GM18907 (cell line): ENCODE measurements at regions not wholly inside any gene's neighbourhood (a gene's known extent, or its start where the extent isn't known, plus 50 kb on each side); places are given as distances from the start of the nearest gene placed in this dataset.
"Not testable (repeated sequence)": the region's sequence is repeated elsewhere in the genome, so short reads cannot be mapped to it uniquely, and the experiment has no call there.

ENCODE experiments used
- ATAC-seq: cut with Tn5 transposase; IDR thresholded peaks from one replicate; pipeline ENCODE4 v1.9.1; 2021; ENCODE audit warnings: mild to moderate bottlenecking, moderate library complexity; ENCODE audit not compliant: unreplicated experiment

- ATAC-seq, result no peak
These were observed 74.7 kb downstream of the LPAR4 start for GRCh38 chrX:78822157-78822690.

- peak; percentile 56 for ATAC-seq
These were observed 84.0 kb downstream of the LPAR4 start for GRCh38 chrX:78831523-78831922.

- ATAC-seq, result peak; percentile 88
These were observed 91.2 kb downstream of the LPAR4 start for GRCh38 chrX:78838709-78839108.

- ATAC-seq, result no peak
These were observed 92.2 kb downstream of the LPAR4 start for GRCh38 chrX:78839711-78840110.

- ATAC-seq, result not testable (repeated sequence)
These were observed 96.7 kb downstream of the LPAR4 start for GRCh38 chrX:78844218-78844617.

GRCh38 chrX:78881248-78881647 is 63.9 kb upstream of the P2RY10 start:
- ATAC-seq, result not testable (repeated sequence)

- ATAC-seq, result peak; percentile 65
These were observed 58.6 kb upstream of the P2RY10 start for GRCh38 chrX:78886550-78886949.
